H1 (cell line): ENCODE measurements at regions not wholly inside any gene's neighbourhood (a gene's known extent, or its start where the extent isn't known, plus 50 kb on each side); places are given as distances from the start of the nearest gene placed in this dataset.

Experiments used
- CHD2 ChIP-seq: IDR thresholded peaks from 2 replicates; pipeline ENCODE4 v1.6.1; 2012; ENCODE audit warnings: low read length, improper control_type of control experiment
- EZH2 ChIP-seq: fragments of 200-600 bp; sonication (generic); IDR thresholded peaks from 2 replicates; pipeline ENCODE4 v1.7.1; 2012; ENCODE audit warnings: low read depth, mild to moderate bottlenecking, moderate library complexity, low read length, inconsistent platforms; ENCODE audit not compliant: severe bottlenecking
- KDM1A ChIP-seq: fragments of 200-600, 300-600 bp; sonication (generic); IDR thresholded peaks from 2 replicates; pipeline ENCODE4 v1.7.1; 2016; ENCODE audit warnings: mild to moderate bottlenecking, low read length, borderline replicate concordance
- RFX5 ChIP-seq: IDR thresholded peaks from 2 replicates; pipeline ENCODE4 v1.6.1; 2011; ENCODE audit warnings: low read depth, low read length, improper control_type of control experiment, borderline replicate concordance
- RNF2 ChIP-seq: fragments of 200-900, 300-1000 bp; sonication (generic); IDR thresholded peaks from 2 replicates; pipeline ENCODE4 v1.7.1; 2016; ENCODE audit warnings: borderline replicate concordance, low read depth, mild to moderate bottlenecking, antibody characterized with exemption, low read length; ENCODE audit not compliant: poor library complexity, severe bottlenecking; ENCODE audit errors: missing control alignments
- TCF12 ChIP-seq: IDR thresholded peaks from 2 replicates; pipeline ENCODE4 v1.6.1; 2011; ENCODE audit warnings: low read depth, mild to moderate bottlenecking, low read length
- TF ChIP-seq, protein P1 (sequence below): IDR thresholded peaks from 2 replicates; pipeline ENCODE4 v1.6.1; 2012; ENCODE audit warnings: inconsistent platforms
- TF ChIP-seq, protein P2 (sequence below): IDR thresholded peaks from 2 replicates; pipeline ENCODE4 v1.6.1; 2012; ENCODE audit warnings: inconsistent platforms

DNA sequence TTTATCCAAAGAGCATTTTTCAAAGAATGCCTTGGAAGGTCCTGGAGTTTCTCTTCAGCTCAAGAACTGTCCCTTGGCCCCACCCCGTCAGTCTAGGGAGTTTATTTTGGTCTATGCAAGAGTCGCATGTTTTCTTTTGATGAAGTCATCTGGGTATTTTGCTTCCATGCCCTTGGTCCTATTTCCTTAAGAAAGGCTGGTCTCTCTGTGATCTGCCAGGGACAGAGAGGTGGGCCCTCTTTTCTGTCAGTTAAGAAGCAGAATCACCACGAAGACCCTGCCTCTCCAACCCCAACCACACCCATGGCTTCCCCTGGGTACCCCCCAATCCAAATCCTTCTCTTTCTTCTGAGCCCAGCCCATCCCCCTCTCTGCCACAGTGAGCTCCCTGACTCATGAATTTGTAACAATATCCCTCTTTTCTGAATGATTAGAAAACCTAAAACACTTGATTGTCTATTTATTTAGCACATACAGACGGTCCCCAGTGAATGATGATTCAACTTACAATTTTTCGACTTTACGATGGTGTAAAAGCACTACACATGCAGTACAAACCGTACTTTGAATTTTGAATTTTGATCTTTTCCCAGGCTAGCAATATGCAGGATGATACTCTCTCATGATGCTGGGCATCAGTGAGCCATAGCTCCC, 163.5 kb upstream of the ADRA1B start (continued):
- TF ChIP-seq CHD2 (no peak), TCF12 (no peak), EZH2 (no peak), KDM1A (no peak), RFX5 (no peak), RNF2 (no peak)
- TF ChIP-seq, protein P1, sequence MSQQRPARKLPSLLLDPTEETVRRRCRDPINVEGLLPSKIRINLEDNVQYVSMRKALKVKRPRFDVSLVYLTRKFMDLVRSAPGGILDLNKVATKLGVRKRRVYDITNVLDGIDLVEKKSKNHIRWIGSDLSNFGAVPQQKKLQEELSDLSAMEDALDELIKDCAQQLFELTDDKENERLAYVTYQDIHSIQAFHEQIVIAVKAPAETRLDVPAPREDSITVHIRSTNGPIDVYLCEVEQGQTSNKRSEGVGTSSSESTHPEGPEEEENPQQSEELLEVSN: no peak
- TF ChIP-seq, protein P2, sequence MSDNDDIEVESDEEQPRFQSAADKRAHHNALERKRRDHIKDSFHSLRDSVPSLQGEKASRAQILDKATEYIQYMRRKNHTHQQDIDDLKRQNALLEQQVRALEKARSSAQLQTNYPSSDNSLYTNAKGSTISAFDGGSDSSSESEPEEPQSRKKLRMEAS: no peak
